ENCODE measurements at regions not wholly inside any gene's neighbourhood (a gene's known extent, or its start where the extent isn't known, plus 50 kb on each side); places are given as distances from the start of the nearest gene placed in this dataset.

DNA sequence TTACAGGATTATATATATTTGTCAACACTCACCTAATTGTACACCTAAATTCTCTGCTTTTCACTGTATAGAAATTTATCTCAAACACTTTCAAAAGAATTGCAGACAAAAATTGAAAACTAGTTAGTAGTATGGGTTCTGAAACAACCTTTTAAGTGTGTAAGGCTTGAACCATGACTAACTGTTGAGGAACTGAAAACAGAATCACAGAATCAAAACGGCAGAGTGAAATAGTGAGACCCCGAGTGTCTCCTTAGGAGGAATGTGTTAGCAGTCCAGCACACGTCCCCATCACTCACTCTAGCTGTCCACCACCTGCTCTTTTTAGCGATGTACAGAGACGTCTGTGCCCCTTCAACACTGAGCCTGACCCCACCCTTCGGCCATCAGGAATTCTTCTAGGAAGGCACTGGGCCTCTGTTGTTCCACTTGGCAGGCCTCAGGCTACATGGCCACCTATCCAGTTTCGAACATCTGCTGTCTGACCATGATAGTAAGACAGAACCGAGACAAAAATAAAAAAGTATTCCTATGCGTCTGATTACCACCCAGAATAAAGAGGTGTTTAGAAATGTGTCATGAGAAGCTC lies 227.4 kb downstream of the C6orf118 start:
- TF ChIP-seq POLR2AphosphoS5 (IDR thresholded peaks at IDR 0.05) (no peak), POLR2A (IDR thresholded peaks at IDR 0.05) (no peak), EP300 (IDR thresholded peaks at IDR 0.05) (no peak)
- TF ChIP-seq, protein P1, sequence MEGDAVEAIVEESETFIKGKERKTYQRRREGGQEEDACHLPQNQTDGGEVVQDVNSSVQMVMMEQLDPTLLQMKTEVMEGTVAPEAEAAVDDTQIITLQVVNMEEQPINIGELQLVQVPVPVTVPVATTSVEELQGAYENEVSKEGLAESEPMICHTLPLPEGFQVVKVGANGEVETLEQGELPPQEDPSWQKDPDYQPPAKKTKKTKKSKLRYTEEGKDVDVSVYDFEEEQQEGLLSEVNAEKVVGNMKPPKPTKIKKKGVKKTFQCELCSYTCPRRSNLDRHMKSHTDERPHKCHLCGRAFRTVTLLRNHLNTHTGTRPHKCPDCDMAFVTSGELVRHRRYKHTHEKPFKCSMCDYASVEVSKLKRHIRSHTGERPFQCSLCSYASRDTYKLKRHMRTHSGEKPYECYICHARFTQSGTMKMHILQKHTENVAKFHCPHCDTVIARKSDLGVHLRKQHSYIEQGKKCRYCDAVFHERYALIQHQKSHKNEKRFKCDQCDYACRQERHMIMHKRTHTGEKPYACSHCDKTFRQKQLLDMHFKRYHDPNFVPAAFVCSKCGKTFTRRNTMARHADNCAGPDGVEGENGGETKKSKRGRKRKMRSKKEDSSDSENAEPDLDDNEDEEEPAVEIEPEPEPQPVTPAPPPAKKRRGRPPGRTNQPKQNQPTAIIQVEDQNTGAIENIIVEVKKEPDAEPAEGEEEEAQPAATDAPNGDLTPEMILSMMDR (IDR thresholded peaks at IDR 0.05), result no peak
